HL-60 (cell line): ENCODE measurements at regions not wholly inside any gene's neighbourhood (a gene's known extent, or its start where the extent isn't known, plus 50 kb on each side); places are given as distances from the start of the nearest gene placed in this dataset.

Experiments
- DNase-seq, 2 experiments: peaks; one replicate each; pipeline ENCODE4 v3.0.0-alpha.2; 2010 to 2020; ENCODE audit warnings: low read depth in 1 of 2, low spot score in 1 of 2
- H3K27ac ChIP-seq: fragments of 250-450 bp; sonication (Bioruptor Pico); replicated peaks from 2 replicates; pipeline ENCODE4 v1.5.1; 2020; ENCODE audit warnings: mild to moderate bottlenecking, moderate library complexity
- H3K27me3 ChIP-seq: fragments of 250-450 bp; sonication (Bioruptor Pico); 2 replicates; pipeline ENCODE4 v1.5.1; 2021; ENCODE audit warnings: mild to moderate bottlenecking, moderate library complexity; ENCODE audit not compliant: insufficient read depth, poor library complexity, severe bottlenecking
- H3K4me3 ChIP-seq: replicated peaks from 2 replicates; pipeline ENCODE4 v1.5.1; 2011; ENCODE audit warnings: mild to moderate bottlenecking, control low read depth, low read length; ENCODE audit not compliant: insufficient read depth
- GABPA ChIP-seq: IDR thresholded peaks from 2 replicates; pipeline ENCODE4 v1.6.1; 2012; ENCODE audit warnings: low read depth
- POLR2AphosphoS5 ChIP-seq: IDR thresholded peaks from 2 replicates; pipeline ENCODE4 v1.6.1; 2012; ENCODE audit warnings: low read depth
- SPI1 ChIP-seq: IDR thresholded peaks from 2 replicates; pipeline ENCODE4 v1.6.1; 2012; ENCODE audit warnings: low read depth, mild to moderate bottlenecking, borderline replicate concordance
- TF ChIP-seq, protein P1 (sequence below): IDR thresholded peaks from one replicate; pipeline ENCODE4 v1.5.1; 2011; ENCODE audit warnings: low read length, control low read depth, inconsistent platforms; ENCODE audit not compliant: insufficient read depth
- TF ChIP-seq, protein P2 (sequence below): IDR thresholded peaks from 2 replicates; pipeline ENCODE4 v1.6.1; 2012; ENCODE audit warnings: low read depth; ENCODE audit not compliant: insufficient replicate concordance

DNA sequence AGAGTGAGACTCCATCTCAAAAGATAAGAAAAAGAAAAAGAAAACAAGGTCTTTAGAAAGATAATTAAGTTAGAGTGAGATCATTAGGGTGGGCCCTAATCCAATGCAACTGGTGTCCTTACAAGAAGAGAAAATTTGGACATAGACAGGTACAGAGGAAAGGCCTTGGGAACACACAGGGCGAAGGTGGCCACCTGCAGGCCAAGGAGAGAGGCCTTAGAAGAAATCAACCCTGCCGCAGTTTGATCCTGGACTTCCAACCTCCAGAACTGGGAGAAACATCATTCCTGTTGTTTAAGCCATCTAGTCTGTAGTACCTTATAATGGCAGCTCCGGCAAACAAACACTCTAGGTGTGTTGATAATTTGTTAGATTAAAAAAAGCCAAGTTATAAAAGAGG, 491.9 kb downstream of the MED13L start:
- no peak for DNase-seq
- no peak for TF ChIP-seq POLR2AphosphoS5
- TF ChIP-seq, protein P1, sequence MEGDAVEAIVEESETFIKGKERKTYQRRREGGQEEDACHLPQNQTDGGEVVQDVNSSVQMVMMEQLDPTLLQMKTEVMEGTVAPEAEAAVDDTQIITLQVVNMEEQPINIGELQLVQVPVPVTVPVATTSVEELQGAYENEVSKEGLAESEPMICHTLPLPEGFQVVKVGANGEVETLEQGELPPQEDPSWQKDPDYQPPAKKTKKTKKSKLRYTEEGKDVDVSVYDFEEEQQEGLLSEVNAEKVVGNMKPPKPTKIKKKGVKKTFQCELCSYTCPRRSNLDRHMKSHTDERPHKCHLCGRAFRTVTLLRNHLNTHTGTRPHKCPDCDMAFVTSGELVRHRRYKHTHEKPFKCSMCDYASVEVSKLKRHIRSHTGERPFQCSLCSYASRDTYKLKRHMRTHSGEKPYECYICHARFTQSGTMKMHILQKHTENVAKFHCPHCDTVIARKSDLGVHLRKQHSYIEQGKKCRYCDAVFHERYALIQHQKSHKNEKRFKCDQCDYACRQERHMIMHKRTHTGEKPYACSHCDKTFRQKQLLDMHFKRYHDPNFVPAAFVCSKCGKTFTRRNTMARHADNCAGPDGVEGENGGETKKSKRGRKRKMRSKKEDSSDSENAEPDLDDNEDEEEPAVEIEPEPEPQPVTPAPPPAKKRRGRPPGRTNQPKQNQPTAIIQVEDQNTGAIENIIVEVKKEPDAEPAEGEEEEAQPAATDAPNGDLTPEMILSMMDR: no peak
- TF ChIP-seq, protein P2, sequence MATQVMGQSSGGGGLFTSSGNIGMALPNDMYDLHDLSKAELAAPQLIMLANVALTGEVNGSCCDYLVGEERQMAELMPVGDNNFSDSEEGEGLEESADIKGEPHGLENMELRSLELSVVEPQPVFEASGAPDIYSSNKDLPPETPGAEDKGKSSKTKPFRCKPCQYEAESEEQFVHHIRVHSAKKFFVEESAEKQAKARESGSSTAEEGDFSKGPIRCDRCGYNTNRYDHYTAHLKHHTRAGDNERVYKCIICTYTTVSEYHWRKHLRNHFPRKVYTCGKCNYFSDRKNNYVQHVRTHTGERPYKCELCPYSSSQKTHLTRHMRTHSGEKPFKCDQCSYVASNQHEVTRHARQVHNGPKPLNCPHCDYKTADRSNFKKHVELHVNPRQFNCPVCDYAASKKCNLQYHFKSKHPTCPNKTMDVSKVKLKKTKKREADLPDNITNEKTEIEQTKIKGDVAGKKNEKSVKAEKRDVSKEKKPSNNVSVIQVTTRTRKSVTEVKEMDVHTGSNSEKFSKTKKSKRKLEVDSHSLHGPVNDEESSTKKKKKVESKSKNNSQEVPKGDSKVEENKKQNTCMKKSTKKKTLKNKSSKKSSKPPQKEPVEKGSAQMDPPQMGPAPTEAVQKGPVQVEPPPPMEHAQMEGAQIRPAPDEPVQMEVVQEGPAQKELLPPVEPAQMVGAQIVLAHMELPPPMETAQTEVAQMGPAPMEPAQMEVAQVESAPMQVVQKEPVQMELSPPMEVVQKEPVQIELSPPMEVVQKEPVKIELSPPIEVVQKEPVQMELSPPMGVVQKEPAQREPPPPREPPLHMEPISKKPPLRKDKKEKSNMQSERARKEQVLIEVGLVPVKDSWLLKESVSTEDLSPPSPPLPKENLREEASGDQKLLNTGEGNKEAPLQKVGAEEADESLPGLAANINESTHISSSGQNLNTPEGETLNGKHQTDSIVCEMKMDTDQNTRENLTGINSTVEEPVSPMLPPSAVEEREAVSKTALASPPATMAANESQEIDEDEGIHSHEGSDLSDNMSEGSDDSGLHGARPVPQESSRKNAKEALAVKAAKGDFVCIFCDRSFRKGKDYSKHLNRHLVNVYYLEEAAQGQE: no peak
- no peak for TF ChIP-seq GABPA
- TF ChIP-seq SPI1: no peak
- H3K27me3 ChIP-seq: no peaks in the 10 kb centered on the region
- H3K4me3 ChIP-seq: no peak overlapping the region
- no peak overlapping the region for H3K27ac ChIP-seq

DNA sequence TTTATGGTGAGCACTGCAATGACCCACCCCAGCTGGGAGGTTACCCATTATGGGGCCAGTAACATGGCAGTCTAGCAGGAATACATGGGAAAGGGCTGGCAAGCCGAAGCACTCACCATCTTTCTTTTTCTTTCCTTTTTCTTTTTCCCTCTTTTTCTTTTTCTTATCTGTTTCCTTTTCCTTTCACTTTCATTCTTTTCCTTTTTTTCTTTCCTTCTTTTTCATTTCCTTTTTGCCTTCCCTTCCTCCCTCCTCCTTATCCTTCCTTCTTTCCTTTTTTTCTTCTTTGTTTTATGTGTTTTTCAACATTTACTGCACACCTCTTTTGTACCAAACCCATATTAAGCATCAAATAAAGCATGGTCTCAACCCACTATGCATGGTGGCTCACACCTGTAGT, 501.1 kb downstream of the MED13L start:
- no peak overlapping the region for H3K27ac ChIP-seq
- H3K4me3 ChIP-seq: no peak overlapping the region
- DNase-seq: no peak
- TF ChIP-seq, protein P2: no peak
- TF ChIP-seq SPI1 (no peak), GABPA (no peak), POLR2AphosphoS5 (no peak)
- TF ChIP-seq, protein P1: no peak
- H3K27me3 ChIP-seq: no peaks in the 10 kb centered on the region

DNA sequence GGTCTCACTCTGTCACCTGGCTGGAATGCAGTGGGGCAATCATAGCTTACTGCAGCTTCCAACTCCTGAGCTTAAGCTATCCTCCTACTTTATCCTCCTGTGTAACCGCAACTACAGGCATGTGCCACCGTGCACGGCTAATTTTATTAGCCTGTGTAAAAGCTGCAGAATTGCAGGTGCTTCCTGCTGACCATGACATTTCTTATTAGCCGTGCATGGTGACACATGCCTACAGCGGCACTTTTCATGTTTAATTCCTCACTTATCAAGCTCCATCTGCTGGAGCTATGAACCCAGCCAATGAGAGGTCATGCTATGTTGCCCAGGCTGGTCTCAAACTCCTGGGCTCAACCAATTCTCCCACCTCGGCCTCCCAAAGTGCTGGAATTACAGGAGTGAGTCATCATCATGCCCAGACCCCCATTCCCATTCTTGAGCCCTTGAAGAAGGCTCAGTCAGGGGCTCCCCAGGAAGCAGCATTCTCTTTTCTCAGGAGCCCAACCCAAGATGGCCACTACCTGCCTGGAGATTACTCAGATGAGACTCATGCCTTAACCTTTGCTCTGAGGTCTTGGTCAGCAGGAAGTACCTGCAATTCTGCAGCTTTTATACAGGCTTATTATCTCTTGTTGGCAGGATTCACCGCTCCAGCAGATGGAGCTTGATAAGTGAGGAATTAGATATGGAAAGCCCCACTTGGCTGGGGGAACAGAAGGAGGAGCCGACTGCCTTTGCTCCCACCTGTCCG, 503.2 kb downstream of the MED13L start:
- Histone ChIP-seq H3K27me3 (peaks cover 4% of the 10 kb centered on the region), H3K4me3 (no peak overlapping the region), H3K27ac (no peak overlapping the region)
- DNase-seq: no peak
- no peak for TF ChIP-seq SPI1
- TF ChIP-seq, protein P1: no peak
- TF ChIP-seq, protein P2: no peak
- TF ChIP-seq POLR2AphosphoS5: no peak
- no peak for TF ChIP-seq GABPA
